HTR-8/SVneo (cell line): ENCODE measurements at regions not wholly inside any gene's neighbourhood (a gene's known extent, or its start where the extent isn't known, plus 50 kb on each side); places are given as distances from the start of the nearest gene placed in this dataset.

Experiments used
- DNase-seq: peaks from one replicate; pipeline ENCODE4 v3.0.0; 2011; ENCODE audit warnings: low spot score, mixed read lengths; ENCODE audit not compliant: insufficient read length
- FAIRE-seq: peaks from 2 replicates; lab custom pipeline; 2011; peaks lifted over from hg19 to GRCh38; lab: Jason Lieb, UNC

DNA sequence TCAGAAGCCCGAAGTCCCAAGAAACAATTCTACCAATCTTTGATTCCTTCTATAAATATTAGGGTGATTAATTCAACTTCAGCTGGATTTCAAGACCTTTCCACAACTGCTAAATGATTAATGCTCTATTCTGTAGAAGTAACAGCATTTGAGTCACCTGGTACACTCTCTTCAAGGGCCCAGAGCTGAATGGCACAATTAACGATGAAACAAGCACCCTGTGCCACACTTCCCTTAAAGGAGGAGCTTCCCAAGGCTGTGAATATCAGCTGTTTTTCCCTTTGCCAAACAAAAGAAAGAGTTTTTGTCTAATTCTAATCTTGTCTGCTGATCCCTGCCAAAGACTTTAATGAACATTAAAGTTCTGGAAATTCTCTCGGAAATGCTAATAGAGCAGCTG, 56.0 kb downstream of the BOD1L2 start:
- DNase-seq, result no peak
- no peak for FAIRE-seq

DNA sequence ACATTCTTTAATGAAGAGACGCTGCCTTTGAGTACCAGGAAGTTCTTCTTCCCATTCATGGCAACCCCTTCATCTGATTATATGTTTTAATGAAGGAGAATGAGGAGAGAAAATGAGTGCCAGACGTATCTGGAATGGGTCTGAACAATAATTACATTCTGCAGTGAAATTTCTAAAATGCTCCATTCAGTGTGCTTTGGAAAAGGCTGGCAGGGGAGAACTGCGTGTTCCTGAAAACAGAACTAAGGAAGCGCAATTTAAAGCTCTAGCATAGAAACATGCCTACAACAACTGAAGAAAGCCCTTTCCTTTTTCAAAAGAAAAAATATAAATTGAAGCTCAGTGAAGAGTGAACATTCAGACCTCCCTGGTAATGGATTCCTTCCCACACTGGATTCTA, 58.8 kb downstream of the BOD1L2 start:
- no peak for FAIRE-seq
- no peak for DNase-seq

DNA sequence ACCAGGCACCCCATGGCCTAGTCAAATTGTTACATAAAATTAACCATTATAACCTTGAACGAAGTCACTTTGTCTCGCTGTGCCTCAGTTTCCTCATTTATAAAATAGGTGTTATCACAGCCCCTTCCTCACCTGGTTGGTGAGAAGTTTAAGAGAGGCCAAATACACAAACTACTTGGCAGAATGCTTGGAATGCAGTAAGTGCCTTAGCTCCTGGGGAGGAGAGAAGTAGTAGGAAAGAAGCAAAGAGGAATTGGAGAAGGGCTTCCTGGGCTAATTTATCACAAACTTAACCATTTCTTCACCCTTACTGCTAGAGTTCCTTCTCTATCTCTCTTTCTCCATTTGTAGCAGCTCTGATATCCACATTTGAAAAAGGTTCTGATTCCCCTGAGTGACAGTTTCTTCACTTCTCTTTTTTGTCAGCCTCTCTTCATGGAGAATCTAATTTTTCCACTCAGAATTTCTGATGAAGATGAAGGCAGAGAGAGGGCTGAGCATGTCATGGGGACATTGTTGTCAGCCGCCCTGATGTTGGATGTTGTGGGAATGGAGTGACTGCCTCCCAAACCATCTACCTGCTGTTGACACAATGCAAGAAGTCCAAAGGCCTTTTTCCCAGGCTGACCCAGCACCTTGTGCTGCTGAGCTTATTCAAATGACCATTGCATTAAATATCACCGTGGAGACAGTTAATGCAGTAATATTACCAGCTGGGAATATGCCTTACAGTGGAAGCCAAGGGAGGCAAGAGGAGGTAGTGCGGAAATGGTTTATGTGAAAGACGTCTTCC, 60.4 kb downstream of the BOD1L2 start:
- DNase-seq (no peak), FAIRE-seq (no peak)

DNA sequence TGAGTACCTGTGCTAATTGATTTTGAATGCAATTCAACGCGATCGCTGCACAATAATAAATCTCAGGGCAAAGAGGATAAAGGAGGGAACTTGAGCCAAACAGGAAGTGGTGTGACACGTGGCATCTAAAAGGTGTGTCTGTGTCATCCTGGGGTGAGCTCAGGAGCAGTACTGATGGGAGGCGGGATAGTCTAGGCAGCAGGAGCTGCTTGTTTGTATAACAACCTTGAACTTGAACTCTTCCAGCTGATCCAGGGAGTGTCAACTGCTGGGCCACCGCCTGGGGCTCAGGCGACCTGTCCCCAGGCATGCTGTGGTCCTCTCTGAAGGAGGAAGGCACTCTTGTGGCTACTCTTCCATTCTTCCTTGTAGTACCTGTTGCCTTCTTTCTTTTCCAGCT, 61.2 kb downstream of the BOD1L2 start:
- FAIRE-seq, result no peak

GRCh38 chr18:57209713-57210106, 62.8 kb downstream of the BOD1L2 start:
- no peak for FAIRE-seq
- no peak for DNase-seq

More for the DNA sequence above, 61.2 kb downstream of the BOD1L2 start:
- DNase-seq, result no peak

DNA sequence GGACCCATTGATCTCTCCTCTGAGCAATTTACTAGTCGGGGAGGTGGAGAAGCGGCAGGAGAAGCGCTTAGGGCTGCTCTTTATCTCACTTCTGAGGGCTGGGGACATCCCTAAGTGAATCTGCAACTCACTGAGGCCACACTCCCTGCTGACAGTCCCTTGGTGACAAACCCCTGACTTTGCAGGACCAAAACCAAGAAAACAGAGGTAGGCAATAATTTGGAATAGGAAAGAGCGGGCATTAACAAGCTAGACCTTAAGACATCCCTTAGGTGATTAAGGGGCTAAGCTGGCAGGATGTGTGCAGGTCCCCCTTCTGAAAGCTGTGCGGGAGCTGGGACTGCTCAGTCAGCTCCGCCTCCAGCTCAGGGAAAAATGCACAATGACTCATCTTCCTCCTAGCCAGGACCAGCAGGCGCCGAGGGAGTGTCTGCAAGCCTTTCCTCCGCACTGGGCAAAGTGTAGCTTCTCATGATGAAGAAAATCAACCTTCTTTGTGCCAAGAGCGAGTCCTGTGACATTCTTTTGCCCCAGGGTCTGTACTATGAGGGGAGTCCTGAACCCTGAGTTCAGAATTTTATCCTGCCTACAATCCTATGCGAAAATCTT, 63.3 kb downstream of the BOD1L2 start:
- peak; percentile 64 for DNase-seq
- peak; percentile 9 for FAIRE-seq

- FAIRE-seq, result no peak
Measured at GRCh38 chr18:57210716-57211411, 64.0 kb downstream of the BOD1L2 start.

DNA sequence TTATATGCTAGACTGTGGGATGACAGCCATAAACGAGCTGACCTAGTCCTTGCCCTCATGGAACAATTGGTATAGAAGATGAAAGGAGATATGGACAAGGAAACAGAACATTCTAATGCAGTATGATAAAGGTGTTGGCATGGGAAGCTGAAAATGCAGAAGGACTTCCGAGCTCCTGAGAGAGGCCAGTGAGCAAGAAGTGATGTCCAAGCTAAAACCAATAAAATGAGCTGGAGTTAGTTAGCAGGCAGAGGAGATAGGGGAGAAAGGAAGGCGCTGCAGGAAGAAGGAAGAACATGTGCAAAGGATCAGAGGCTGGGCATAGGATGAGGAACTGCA, 64.5 kb downstream of the BOD1L2 start:
- FAIRE-seq, result no peak

More at GRCh38 chr18:57210716-57211411, 64.0 kb downstream of the BOD1L2 start:
- DNase-seq, result no peak

DNA sequence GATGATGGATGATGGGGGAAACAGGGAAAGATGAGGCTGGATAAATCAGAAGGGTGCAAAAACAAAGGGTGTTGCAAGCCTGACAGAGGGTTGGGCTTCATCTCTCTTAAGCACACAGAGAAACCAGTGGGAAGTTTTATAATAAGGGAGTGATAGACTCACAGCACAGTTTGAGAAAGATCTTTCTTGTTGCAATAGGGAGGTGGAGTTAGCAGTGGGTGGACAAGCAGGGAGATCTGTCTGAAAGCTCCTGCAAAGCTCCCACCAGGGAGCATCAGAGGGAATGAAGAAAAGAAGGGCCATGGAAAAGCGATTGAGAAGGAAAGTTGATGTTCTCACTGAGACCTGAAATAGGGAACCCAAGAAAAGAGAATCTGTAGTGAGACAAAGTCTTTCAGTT, 64.9 kb downstream of the BOD1L2 start:
- FAIRE-seq (no peak), DNase-seq (no peak)

More for the DNA sequence above, 64.5 kb downstream of the BOD1L2 start:
- DNase-seq, result no peak

DNA sequence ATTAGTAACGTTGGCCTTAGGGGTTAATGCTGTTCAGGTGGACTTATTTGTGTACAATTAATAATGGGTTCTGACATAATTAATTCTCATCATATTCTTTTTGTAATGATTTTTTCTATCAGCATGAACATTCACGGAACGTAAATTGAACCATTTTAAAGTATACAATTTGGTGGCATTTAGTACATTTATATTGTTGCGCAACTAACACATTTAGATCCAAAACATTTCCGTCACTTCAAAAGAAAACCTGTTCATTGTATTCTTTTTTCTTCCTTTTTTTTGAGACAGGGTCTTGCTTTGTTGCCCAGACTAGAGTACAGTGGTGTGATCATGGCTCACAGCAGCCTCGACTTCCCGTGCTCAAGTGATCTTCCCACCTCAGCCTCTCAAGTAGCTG, 65.8 kb downstream of the BOD1L2 start:
- FAIRE-seq (no peak), DNase-seq (no peak)

GRCh38 chr18:57214976-57215375, 68.1 kb downstream of the BOD1L2 start:
- DNase-seq (no peak), FAIRE-seq (no peak)

DNA sequence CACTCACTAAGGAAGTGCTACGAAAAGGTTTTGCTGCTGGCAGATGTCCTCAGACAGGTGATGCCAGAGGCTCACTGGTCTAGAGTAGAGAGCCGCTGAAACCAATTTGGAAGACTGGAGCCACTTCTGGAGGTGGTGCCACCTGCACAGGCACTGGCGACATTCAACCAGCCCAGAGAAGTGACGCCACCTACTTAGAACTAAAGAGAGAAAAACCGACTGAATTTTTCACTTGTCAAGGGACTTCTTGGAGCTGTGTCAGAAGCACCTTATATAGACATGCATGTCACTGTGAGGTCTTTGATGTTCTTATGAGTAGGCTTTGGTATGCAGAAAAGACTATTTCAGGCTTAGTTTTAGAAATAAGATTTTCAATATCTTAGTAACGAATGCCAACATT, 71.4 kb downstream of the BOD1L2 start:
- FAIRE-seq (no peak), DNase-seq (no peak)

DNA sequence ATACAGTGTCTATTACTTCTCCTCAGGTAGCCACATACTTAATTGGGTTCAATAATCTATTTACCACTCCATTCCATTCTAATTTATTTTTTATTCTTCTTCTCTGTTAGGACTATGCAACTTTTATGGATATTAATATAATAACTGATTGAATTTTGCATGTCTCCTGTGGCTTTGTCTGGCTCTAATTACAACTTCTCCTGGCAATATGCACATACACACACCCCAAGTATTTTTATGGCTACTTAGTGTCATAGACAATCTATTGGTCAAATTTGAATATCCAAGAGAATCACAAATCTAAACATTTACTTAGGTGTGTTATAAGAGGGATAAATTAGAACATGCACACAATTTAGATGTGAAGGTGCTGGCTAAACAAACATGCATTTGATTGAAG, 73.1 kb downstream of the BOD1L2 start:
- DNase-seq, result no peak
- no peak for FAIRE-seq

- no peak for FAIRE-seq
- no peak for DNase-seq
Measured at GRCh38 chr18:57220480-57220879, 73.6 kb downstream of the BOD1L2 start.

- FAIRE-seq (no peak), DNase-seq (no peak)
Measured at GRCh38 chr18:57220930-57221483, 74.1 kb downstream of the BOD1L2 start.

DNA sequence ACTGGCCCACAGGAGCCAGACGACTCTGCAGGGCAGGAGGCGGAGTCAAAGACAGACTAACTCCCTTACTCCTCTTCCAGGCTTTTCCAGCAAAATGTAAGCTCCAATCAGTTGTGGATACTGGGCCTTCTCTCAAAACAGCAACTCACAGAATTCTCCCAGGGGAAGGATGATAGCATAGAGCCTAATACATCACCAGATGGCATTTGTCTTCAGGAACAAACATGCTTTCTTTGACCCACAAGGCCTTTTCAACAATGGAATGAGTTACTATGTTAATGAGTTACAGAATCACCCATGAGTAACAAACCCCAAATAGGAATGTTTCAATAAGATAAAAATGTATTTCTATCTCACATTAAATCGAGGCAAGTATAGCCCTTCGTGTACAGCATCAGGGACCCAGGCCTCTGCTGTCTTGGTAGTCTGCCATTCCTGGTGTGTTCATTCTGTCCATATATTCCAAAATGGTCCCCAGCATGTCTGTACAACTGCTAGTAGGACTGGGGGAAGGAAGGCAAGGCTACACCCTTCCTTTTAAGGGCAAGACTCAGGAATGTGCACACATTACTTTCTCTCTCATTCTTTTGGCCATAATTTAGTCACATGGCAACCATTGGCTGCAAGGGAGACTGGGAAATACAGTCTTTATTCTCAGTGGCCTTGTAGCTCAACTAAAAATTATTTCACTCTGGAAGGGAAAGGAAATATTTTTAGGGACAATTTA, 76.4 kb downstream of the BOD1L2 start:
- DNase-seq (no peak), FAIRE-seq (no peak)

DNA sequence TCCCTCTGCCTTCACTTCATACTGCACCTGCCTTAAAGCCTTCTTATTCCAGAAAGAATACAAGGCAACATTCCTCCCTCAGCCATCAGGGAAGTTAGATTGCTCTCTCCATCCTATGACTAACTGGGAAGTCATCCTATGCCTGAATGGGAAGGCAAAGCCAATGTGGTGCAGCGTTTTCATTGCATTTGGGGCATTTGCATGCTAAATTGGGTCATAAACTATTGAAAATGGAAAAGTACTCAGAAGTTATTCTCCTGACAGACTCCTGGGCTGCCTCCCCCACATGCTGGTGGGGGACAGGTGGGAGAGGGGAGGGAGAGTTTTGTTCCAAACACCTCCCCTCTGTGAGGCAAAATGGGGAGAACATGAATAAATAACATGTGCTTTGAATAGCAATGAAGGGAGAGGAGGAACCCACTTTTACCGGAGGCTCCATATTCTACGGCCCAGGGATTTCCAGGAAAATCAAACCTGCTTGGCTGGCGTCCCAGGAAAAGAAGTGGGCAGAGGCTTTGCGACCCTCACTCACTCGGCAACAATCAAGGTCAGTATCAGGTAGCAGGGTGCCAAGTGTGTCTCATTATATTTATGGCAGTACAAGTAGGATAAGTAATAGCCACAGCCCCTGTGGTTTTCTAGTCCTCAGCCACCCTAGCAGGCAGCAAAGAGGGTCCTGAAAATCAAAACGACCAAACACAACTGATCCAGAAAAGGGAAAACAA, 84.1 kb downstream of the BOD1L2 start:
- FAIRE-seq, result no peak

DNA sequence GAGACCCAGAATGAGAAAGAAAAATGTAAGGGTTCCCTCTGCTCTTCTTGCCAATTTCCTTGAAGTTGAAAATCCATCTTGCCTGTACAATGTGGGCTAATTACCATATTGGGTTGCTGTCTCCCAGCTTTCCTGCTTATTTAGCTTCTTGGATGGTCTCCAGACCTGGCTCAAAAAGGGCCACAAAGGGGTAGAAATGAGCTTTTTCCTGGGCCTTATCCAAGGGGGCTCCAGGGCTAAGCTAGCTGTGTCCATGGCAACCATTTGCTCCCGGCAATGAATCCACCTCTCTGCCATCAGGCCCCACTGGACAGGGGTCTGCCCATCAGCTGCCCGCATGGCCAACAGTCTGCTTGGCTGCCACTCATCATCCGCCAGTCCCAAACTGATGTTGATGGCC, 85.0 kb downstream of the BOD1L2 start:
- FAIRE-seq, result no peak

More for the DNA sequence above, 84.1 kb downstream of the BOD1L2 start:
- DNase-seq, result no peak

DNA sequence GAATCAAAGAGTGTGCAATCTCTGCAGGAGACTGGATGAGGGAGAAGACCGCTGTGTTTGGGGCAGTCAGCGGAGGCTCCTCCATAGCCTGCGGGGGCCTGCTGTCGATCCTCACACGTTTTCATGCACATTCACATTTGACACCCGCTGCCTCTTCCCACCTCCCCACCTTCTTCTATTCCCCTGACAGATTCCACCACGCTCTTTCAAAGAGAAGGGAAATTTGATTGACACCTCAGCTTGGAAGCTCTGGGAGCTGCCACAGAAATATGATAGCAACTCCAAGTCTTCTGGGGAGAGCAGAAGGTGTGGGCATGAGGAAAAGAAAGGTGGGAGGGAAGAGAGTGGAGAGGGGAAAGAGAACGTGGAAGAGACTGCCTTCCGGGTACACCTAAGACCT, 87.5 kb downstream of the BOD1L2 start:
- FAIRE-seq, result no peak
- DNase-seq, result no peak

More for the DNA sequence above, 85.0 kb downstream of the BOD1L2 start:
- no peak for DNase-seq

- FAIRE-seq (no peak), DNase-seq (no peak)
Measured at GRCh38 chr18:57241869-57242268, 95.0 kb downstream of the BOD1L2 start.
